GM12878 (cell line): ENCODE measurements at regions not wholly inside any gene's neighbourhood (a gene's known extent, or its start where the extent isn't known, plus 50 kb on each side); places are given as distances from the start of the nearest gene placed in this dataset.
"Not testable (repeated sequence)": the region's sequence is repeated elsewhere in the genome, so short reads cannot be mapped to it uniquely, and the experiment has no call there.

Source experiments
- ATAC-seq: fragments of 200-7000 bp; cut with Tn5 transposase; 3 replicates; pipeline ENCODE4 v1.9.1; 2020; ENCODE audit warnings: mild to moderate bottlenecking, moderate library complexity
- BruUV-seq: library from RNA; stranded (reverse); fragments of 400-500 nt; replicated peaks from 2 replicates; lab custom pipeline; 2021; lab: Mats Ljungman, UMichigan
- CTCF ChIA-PET: fragments of 300-600 bp; sonication (Branson Sonifier 250); formaldehyde crosslinking; extraction: SDS; loops from one replicate; lab custom pipeline; 2021; ENCODE audit warnings: inconsistent platforms; lab: Yijun Ruan, JAX
- POLR2A ChIA-PET: fragments of 350-600 bp; formaldehyde crosslinking; extraction: SDS; loops from one replicate; lab custom pipeline; 2021; ENCODE audit warnings: inconsistent platforms; lab: Charles Lee
- RAD21 ChIA-PET: fragments of 300-600 bp; sonication (Branson Sonifier 250); formaldehyde crosslinking; loops from one replicate; lab custom pipeline; 2023; ENCODE audit warnings: antibody characterized with exemption; ENCODE audit not compliant: unreplicated experiment; lab: Charles Lee
- SMC1A ChIA-PET: fragments of 300-600 bp; sonication (Branson Sonifier 250); formaldehyde crosslinking; loops from one replicate; lab custom pipeline; 2023; ENCODE audit not compliant: unreplicated experiment, uncharacterized antibody; lab: Charles Lee
- DNase-seq: peaks from one replicate; pipeline ENCODE4 v3.0.0-alpha.2; 2011; ENCODE audit warnings: low read depth, low spot score
- FAIRE-seq: peaks from 3 replicates; lab custom pipeline; 2011; peaks lifted over from hg19 to GRCh38; lab: Jason Lieb, UNC
- H2AFZ ChIP-seq: 2 replicates; pipeline ENCODE4 v1.6.0; 2011; ENCODE audit warnings: low read depth, low read length, control low read depth; ENCODE audit not compliant: control insufficient read depth
- H3K27ac ChIP-seq: 2 replicates; pipeline ENCODE4 v1.5.1; 2011; ENCODE audit warnings: control low read depth; ENCODE audit not compliant: control insufficient read depth, insufficient read depth
- H3K27me3 ChIP-seq, 2 experiments: replicated peaks in 1 of 2; 2 replicates each; pipeline versions ENCODE4 v1.6.0 to v1.6.1; 2011; ENCODE audit warnings: low read length in 1 of 2; ENCODE audit not compliant: control insufficient read depth in 2 of 2, insufficient read depth in 2 of 2
- H3K36me3 ChIP-seq, 2 experiments: 2 replicates each; pipeline ENCODE4 v1.5.1; 2011; ENCODE audit warnings: low read length in 1 of 2; ENCODE audit not compliant: control insufficient read depth in 2 of 2, insufficient read depth in 2 of 2
- H3K4me1 ChIP-seq: 2 replicates; pipeline ENCODE4 v1.6.1; 2011; ENCODE audit warnings: mild to moderate bottlenecking, low read length, moderate library complexity, mixed read lengths; ENCODE audit not compliant: control insufficient read depth, insufficient read depth
- H3K4me2 ChIP-seq: 2 replicates; pipeline ENCODE4 v1.6.0; 2011; ENCODE audit warnings: control low read depth; ENCODE audit not compliant: control insufficient read depth, insufficient read depth
- H3K4me3 ChIP-seq: fragments of 200-600 bp; sonication (generic); 2 replicates; pipeline ENCODE4 v1.5.1; 2016
- H3K79me2 ChIP-seq: 2 replicates; pipeline ENCODE4 v1.6.0; 2011; ENCODE audit warnings: low read length; ENCODE audit not compliant: control insufficient read depth, insufficient read depth
- H3K9ac ChIP-seq: 2 replicates; pipeline ENCODE4 v1.8.0; 2011; ENCODE audit warnings: low read length, control low read depth, mixed read lengths; ENCODE audit not compliant: control insufficient read depth, insufficient read depth
- H3K9me3 ChIP-seq: replicated peaks from 3 replicates; pipeline ENCODE4 v1.5.1; 2011; ENCODE audit warnings: mild to moderate bottlenecking, low read length; ENCODE audit not compliant: control insufficient read depth, insufficient read depth
- H4K20me1 ChIP-seq: 2 replicates; pipeline ENCODE4 v1.6.0; 2011; ENCODE audit not compliant: control insufficient read depth, insufficient read depth
- ATF2 ChIP-seq: IDR thresholded peaks from 2 replicates; pipeline ENCODE4 v1.6.1; 2012; ENCODE audit warnings: low read length, inconsistent platforms
- E2F8 ChIP-seq: fragments of 450-650 bp; IDR thresholded peaks from 2 replicates; pipeline ENCODE4 v1.6.1; 2018; ENCODE audit warnings: mild to moderate bottlenecking, low read depth, moderate library complexity; ENCODE audit not compliant: partially characterized antibody
- JUNB ChIP-seq: IDR thresholded peaks from 2 replicates; pipeline ENCODE4 v1.6.1; 2016; ENCODE audit warnings: antibody characterized with exemption, mild to moderate bottlenecking
- SIN3A ChIP-seq: IDR thresholded peaks from 2 replicates; pipeline ENCODE4 v1.6.1; 2012; ENCODE audit warnings: low read depth, low read length, improper control_type of control experiment
- ZBTB40 ChIP-seq: fragments of 450-650 bp; IDR thresholded peaks from 2 replicates; pipeline ENCODE4 v1.6.1; 2016; ENCODE audit warnings: mild to moderate bottlenecking, moderate library complexity, borderline replicate concordance
- ZNF622 ChIP-seq: fragments of 450-650 bp; IDR thresholded peaks from 2 replicates; pipeline ENCODE4 v1.6.1; 2017; ENCODE audit warnings: mild to moderate bottlenecking, inconsistent platforms
- WGBS: methylation state at CpG from one replicate; pipeline ENCODE4 v1.1.6; 2016; ENCODE audit warnings: low lambda C conversion rate; ENCODE audit not compliant: insufficient replicate concordance, insufficient coverage; ENCODE audit errors: missing lambda C conversion rate; 5-methylcytosine and 5-hydroxymethylcytosine counted together
- in situ Hi-C: fragments of 300-500 bp; cut with MboI; formaldehyde crosslinking; loops from 9 replicates; pipeline ENCODE4 v1.14.3; 2018; ENCODE audit warnings: mixed read lengths
- intact Hi-C: fragments of 100-400 bp; cut with micrococcal nuclease; formaldehyde crosslinking; loops from one replicate; pipeline ENCODE4 v1.14.2; 2022; ENCODE audit not compliant: unreplicated experiment

- in situ Hi-C loops: not testable (repeated sequence)
- WGBS: 38% methylated on average over 6 of the region's 8 CpGs
Measured at GRCh38 chr9:103205881-103206585, 210.9 kb downstream of the CYLC2 start.

GRCh38 chr9:103210607-103211006 is 215.5 kb downstream of the CYLC2 start:
- Histone ChIP-seq H3K36me3 (no peaks in the 10 kb centered on the region), H3K79me2 (no peaks in the 10 kb centered on the region), H3K27ac (no peak overlapping the region), H3K9ac (no peak overlapping the region), H3K4me1 (no peaks in the 10 kb centered on the region), H3K27me3 (no peaks in the 10 kb centered on the region), H3K9me3 (no peaks in the 10 kb centered on the region), H3K4me2 (no peak overlapping the region), H2AFZ (no peak overlapping the region), H3K4me3 (no peak overlapping the region), H4K20me1 (no peaks in the 10 kb centered on the region)
- WGBS: 61% methylated on average over 3 of the region's 3 CpGs
- SMC1A ChIA-PET: no interaction called here
- DNase-seq (no peak), FAIRE-seq (no peak), ATAC-seq (no peak)
- POLR2A ChIA-PET: no interaction called here
- intact Hi-C loops (no loop called here), in situ Hi-C loops (no loop called here)
- RAD21 ChIA-PET: no interaction called here
- CTCF ChIA-PET: no interaction called here
- BruUV-seq: no TSS peak
- TF ChIP-seq SIN3A: no peak
- no peak for TF ChIP-seq E2F8
- no peak for TF ChIP-seq JUNB
- TF ChIP-seq ATF2: no peak
- TF ChIP-seq ZNF622: no peak
- TF ChIP-seq ZBTB40: no peak

More at GRCh38 chr9:103205881-103206585, 210.9 kb downstream of the CYLC2 start:
- RAD21 ChIA-PET, H3K9me3 ChIP-seq, H3K36me3 ChIP-seq, CTCF ChIA-PET, POLR2A ChIA-PET, H3K9ac ChIP-seq, ATAC-seq, H3K27me3 ChIP-seq, BruUV-seq, H3K4me2 ChIP-seq, H3K4me3 ChIP-seq, DNase-seq, H3K79me2 ChIP-seq, H2AFZ ChIP-seq, H3K4me1 ChIP-seq, H3K27ac ChIP-seq, H4K20me1 ChIP-seq, intact Hi-C loops: not testable (repeated sequence)
- SMC1A ChIA-PET: interaction anchor here (0.6 kb wide), 1 partner anchor 40 kb away, joined by 4 read pairs; no protein-coding TSS in a partner anchor
- peak; percentile 23 for FAIRE-seq
